ENCODE measurements at regions not wholly inside any gene's neighbourhood (a gene's known extent, or its start where the extent isn't known, plus 50 kb on each side); places are given as distances from the start of the nearest gene placed in this dataset.

DNA sequence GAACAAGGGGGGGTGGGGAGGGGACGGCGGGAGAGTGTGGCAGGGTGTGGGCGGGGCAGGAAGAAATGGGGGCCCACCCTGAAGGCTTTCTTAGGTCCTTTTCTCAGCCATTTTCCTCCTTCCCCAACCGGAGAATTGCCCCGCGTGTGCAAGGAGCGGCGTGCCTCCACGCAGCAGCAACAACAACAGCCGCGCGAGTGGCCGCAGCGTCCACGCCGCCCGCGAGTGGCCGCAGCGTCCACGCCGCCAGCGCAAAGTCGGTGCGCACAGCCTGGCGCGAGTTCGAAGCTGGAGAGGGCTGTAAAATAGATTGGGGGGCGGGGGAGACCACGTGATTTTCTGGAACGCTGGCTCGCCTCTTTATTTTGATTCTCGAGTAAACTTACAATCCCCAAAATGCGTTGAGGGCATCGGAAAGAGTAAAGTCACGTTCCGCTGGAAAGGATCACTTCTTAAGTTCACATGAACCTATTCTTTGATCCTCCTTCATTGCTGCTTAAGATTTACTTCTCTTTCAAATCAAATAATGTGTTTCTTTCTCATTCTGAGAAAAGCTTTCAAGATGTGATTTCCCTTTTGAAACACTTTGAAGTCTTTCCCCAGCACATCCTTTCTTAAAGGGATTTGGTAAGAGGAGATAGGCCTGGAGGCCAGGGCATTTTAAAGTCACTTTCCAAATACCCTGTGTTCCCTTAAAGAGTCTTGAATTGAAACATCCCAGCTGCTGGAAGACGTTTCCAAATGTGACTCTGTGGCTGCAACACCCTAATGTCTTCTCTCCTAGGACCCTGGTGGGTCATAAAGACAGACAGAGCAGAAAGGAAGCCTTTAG is 66.7 kb upstream of the ZNF217 start:
- TF ChIP-seq, protein P1, sequence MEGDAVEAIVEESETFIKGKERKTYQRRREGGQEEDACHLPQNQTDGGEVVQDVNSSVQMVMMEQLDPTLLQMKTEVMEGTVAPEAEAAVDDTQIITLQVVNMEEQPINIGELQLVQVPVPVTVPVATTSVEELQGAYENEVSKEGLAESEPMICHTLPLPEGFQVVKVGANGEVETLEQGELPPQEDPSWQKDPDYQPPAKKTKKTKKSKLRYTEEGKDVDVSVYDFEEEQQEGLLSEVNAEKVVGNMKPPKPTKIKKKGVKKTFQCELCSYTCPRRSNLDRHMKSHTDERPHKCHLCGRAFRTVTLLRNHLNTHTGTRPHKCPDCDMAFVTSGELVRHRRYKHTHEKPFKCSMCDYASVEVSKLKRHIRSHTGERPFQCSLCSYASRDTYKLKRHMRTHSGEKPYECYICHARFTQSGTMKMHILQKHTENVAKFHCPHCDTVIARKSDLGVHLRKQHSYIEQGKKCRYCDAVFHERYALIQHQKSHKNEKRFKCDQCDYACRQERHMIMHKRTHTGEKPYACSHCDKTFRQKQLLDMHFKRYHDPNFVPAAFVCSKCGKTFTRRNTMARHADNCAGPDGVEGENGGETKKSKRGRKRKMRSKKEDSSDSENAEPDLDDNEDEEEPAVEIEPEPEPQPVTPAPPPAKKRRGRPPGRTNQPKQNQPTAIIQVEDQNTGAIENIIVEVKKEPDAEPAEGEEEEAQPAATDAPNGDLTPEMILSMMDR (conservative IDR thresholded peaks at IDR 0.05; ENCODE audit: low read length) = no peak
- peak overlapping the region; percentile 26 for H3K4me3 ChIP-seq (ENCODE audit: low read length)
- DNase-seq (ENCODE audit: low read depth) = peak; percentile 34

DNA sequence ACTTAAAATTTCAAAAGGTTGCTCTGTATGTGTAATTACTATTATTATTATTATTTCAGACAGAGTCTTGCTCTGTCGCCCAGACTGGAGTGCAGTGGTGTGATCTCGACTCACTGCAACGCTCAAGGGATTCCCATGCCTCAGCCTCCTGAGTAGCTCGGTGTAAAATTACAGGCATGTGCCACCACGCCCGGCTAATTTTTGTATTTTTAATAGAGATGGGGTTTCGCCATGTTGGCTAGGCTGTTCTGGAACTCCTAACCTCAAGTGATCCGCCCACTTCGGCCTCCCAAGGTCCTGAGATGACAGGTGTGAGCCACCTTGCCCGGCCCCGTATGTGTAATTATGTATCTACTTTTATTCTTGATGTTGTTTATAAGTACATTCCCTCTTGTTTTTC is 65.3 kb upstream of the ZNF217 start:
- H3K4me3 ChIP-seq (ENCODE audit: low read length) = no peak overlapping the region
- TF ChIP-seq, protein P1 (conservative IDR thresholded peaks at IDR 0.05; ENCODE audit: low read length) = no peak
- DNase-seq (ENCODE audit: low read depth) = no peak

DNA sequence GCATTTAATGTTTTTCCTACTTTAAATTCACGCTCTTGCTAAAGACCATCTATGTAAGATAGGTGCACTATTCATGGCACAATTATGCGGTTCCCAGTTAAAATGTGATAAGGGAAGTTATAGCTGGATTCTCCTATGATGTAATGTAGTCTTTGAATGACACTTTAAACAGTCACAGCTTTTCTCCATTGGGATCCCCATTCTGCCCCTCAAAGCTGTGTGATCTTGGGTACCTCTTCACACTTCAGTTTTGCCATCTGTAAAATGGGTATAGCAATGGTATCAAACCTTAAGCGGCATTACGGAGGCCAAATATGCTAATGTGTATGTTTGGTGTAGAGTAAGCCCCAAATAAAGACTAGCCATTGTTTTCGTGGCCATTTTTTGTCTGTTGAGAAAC is 64.7 kb upstream of the ZNF217 start:
- no peak overlapping the region for H3K4me3 ChIP-seq (ENCODE audit: low read length)
- DNase-seq (ENCODE audit: low read depth) = no peak
- TF ChIP-seq, protein P1 (conservative IDR thresholded peaks at IDR 0.05; ENCODE audit: low read length) = no peak

DNA sequence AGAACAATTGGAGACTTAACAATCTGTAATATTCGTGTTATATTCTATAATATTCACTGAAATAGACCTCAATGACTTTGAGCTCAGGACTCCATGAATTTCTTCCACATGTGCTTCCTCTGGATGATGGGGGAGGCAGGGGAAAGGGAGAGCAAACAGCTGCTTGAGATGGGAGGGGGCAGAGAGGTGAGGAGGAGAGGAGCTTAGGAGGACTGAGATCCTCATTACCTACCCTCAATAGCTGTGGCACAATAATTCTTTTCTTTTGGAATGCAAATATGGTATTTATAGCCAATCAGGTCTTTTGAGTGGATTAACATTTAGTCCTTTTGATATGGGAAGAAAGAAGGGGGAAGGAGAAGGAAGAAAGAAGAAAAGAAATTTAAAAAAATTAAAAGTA is 64.1 kb upstream of the ZNF217 start:
- TF ChIP-seq, protein P1 (conservative IDR thresholded peaks at IDR 0.05; ENCODE audit: low read length) = no peak
- H3K4me3 ChIP-seq (ENCODE audit: low read length) = no peak overlapping the region
- DNase-seq (ENCODE audit: low read depth) = no peak

DNA sequence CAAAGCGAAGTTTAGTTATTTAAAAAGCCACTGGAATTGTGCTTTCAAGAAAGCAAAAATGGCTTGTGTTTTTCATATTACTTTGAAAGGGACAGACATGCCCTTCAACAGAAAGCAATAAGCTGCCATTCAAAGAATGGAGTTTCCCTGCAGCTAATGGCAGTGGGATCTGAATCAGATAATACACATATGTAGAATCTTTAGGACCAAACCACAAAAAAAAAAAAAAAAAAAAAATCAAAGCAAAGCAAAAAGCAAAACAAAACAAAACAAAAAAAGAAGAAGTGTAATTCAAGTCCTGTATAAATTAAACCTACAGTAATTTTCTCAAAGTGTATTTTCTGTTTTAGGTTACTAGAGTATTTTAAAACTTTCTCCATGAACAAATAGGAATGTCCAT is 63.6 kb upstream of the ZNF217 start:
- no peak overlapping the region for H3K4me3 ChIP-seq (ENCODE audit: low read length)

DNA sequence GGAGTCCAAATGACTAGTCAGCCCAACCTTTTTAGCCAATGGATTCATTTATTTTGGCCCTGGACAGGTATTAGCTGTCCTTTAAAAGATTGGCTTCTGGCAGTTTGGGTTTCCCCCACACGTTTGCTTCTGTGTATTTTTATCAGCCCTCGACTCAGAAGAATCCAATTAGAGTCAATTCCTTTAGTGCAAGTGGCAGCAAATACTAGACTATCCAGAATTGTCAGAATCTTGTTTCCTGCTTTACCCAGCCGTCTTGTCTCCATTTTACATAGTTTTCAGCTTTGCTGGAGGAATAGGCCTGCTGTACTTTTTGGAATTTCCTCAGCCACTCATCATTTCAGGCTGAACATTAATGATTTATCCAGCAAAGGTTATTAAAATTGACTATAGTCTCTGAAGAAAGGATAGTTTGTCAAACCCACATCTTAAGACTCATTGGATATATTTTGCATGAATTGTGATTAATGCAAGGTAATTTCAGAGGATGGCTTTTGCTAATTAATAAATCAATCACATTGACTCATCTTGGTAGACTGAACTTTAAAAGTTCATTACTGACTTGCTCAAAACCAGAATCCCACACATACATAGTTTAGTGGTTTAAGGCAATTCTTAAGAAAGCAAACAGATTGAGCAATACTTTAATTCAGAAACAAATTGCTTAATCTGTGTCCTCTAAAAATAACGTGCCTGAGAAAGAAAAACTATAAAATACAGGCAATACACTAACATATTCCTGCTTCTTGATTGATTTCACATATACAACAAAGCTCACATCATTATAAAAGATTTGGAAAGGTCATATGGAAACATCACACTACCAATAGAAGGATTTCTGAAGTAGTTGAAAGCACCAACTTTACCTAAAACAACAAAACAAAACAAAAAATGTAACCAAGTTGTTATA is 62.9 kb upstream of the ZNF217 start:
- no peak overlapping the region for H3K4me3 ChIP-seq (ENCODE audit: low read length)
- TF ChIP-seq, protein P1 (conservative IDR thresholded peaks at IDR 0.05; ENCODE audit: low read length) = no peak
- peak; percentile 88 for DNase-seq (ENCODE audit: low read depth)

More for the DNA sequence above, 63.6 kb upstream of the ZNF217 start:
- TF ChIP-seq, protein P1 (conservative IDR thresholded peaks at IDR 0.05; ENCODE audit: low read length) = no peak
- DNase-seq (ENCODE audit: low read depth) = no peak
